ENCODE measurements at regions not wholly inside any gene's neighbourhood (a gene's known extent, or its start where the extent isn't known, plus 50 kb on each side); places are given as distances from the start of the nearest gene placed in this dataset.

GRCh38 chr4:62872856-62873255, 1536.4 kb downstream of the TECRL start:
- H3K27ac Mint-ChIP-seq = no peak overlapping the region
- no peak overlapping the region for H3K4me3 Mint-ChIP-seq (ENCODE audit: low read depth)
- H3K27me3 Mint-ChIP-seq = no peaks in the 10 kb centered on the region
- no peak for TF ChIP-seq CTCF (IDR thresholded peaks at IDR 0.05; ENCODE audit: unreplicated experiment)
- H3K36me3 Mint-ChIP-seq (ENCODE audit: insufficient read depth) = no peaks in the 10 kb centered on the region
- DNase-seq (ENCODE audit: low spot score, unreplicated experiment) = no peak
- no peaks in the 10 kb centered on the region for H3K4me1 Mint-ChIP-seq (ENCODE audit: low read depth)
- peaks cover 5% of the 10 kb centered on the region for H3K9me3 Mint-ChIP-seq (ENCODE audit: low read depth)

GRCh38 chr4:62871078-62871477, 1538.2 kb downstream of the TECRL start:
- no peak for DNase-seq (ENCODE audit: low spot score, unreplicated experiment)
- Mint-ChIP-seq H3K27ac (no peak overlapping the region), H3K27me3 (no peaks in the 10 kb centered on the region), H3K4me1 (ENCODE audit: low read depth) (no peaks in the 10 kb centered on the region), H3K36me3 (ENCODE audit: insufficient read depth) (no peaks in the 10 kb centered on the region), H3K4me3 (ENCODE audit: low read depth) (no peak overlapping the region), H3K9me3 (ENCODE audit: low read depth) (peaks cover 5% of the 10 kb centered on the region)
- TF ChIP-seq CTCF (IDR thresholded peaks at IDR 0.05; ENCODE audit: unreplicated experiment) = no peak

DNA sequence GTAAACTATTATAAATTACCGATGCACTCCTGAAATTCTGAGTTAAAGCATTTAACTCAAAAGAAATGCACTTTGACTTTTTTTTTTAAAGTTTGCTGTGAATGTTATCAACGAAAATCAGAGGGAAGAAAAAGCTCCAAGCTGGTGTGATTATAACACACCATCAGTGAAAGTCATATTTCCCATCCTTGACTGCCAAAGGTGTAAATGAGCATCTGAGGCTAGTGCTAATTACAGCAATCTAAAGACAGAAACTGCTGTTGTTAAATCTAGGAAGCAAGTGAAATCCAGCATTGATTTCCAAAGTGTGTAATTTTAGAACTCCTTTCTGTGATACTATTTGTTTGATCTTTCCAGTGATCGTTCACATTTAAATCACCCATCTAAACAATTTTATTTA, 1538.8 kb downstream of the TECRL start:
- no peak overlapping the region for H3K4me3 Mint-ChIP-seq (ENCODE audit: low read depth)
- no peak overlapping the region for H3K27ac Mint-ChIP-seq
- peaks cover 4% of the 10 kb centered on the region for H3K9me3 Mint-ChIP-seq (ENCODE audit: low read depth)
- H3K27me3 Mint-ChIP-seq = no peaks in the 10 kb centered on the region
- no peak for TF ChIP-seq CTCF (IDR thresholded peaks at IDR 0.05; ENCODE audit: unreplicated experiment)
- no peak for DNase-seq (ENCODE audit: low spot score, unreplicated experiment)
- H3K36me3 Mint-ChIP-seq (ENCODE audit: insufficient read depth) = no peaks in the 10 kb centered on the region
- no peaks in the 10 kb centered on the region for H3K4me1 Mint-ChIP-seq (ENCODE audit: low read depth)

- no peak overlapping the region for H3K27ac Mint-ChIP-seq
- H3K27me3 Mint-ChIP-seq = no peaks in the 10 kb centered on the region
- H3K4me3 Mint-ChIP-seq (ENCODE audit: low read depth) = no peak overlapping the region
- no peak for DNase-seq (ENCODE audit: low spot score, unreplicated experiment)
- H3K4me1 Mint-ChIP-seq (ENCODE audit: low read depth) = no peaks in the 10 kb centered on the region
- no peaks in the 10 kb centered on the region for H3K9me3 Mint-ChIP-seq (ENCODE audit: low read depth)
- no peaks in the 10 kb centered on the region for H3K36me3 Mint-ChIP-seq (ENCODE audit: insufficient read depth)
- TF ChIP-seq CTCF (IDR thresholded peaks at IDR 0.05; ENCODE audit: unreplicated experiment) = no peak
These were observed 1544.0 kb downstream of the TECRL start for GRCh38 chr4:62865261-62865660.

DNA sequence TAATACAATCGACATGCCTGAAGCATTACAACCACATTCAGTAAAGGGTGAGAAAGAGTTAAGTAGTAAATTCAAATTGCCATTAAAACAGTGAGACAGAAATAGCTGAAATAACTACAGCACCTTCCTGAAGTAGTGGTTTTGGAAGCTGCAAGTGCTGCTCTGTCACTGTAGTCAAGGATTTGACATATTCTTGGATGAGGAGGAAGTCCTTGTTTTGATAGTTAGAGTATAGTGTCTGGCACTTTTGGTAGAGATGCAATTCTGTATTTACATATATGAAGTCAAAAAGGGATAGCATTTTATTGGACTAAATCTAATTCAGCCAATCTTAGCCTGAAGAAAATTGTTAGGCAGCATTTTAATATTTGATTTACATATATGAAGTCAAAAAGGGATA, 1559.6 kb downstream of the TECRL start:
- no peak for DNase-seq (ENCODE audit: low spot score, unreplicated experiment)
- Mint-ChIP-seq H3K27ac (no peak overlapping the region), H3K27me3 (no peaks in the 10 kb centered on the region), H3K4me1 (ENCODE audit: low read depth) (no peaks in the 10 kb centered on the region), H3K4me3 (ENCODE audit: low read depth) (no peak overlapping the region), H3K9me3 (ENCODE audit: low read depth) (no peaks in the 10 kb centered on the region), H3K36me3 (ENCODE audit: insufficient read depth) (no peaks in the 10 kb centered on the region)
- no peak for TF ChIP-seq CTCF (IDR thresholded peaks at IDR 0.05; ENCODE audit: unreplicated experiment)
